Activated B cell treated with CpG ODN at 0.5 μM for 24 hours (primary cell): ENCODE measurements at regions not wholly inside any gene's neighbourhood (a gene's known extent, or its start where the extent isn't known, plus 50 kb on each side); places are given as distances from the start of the nearest gene placed in this dataset.

Experiments
- ATAC-seq: fragments of 200-7000 bp; cut with Tn5 transposase; one replicate; pipeline ENCODE4 v1.10.0; 2021; ENCODE audit warnings: low read depth, mild to moderate bottlenecking, moderate library complexity
- CTCF ChIA-PET: fragments of 350-600 bp; sonication (Branson Sonifier 250); formaldehyde crosslinking; loops from one replicate; lab custom pipeline; 2021; ENCODE audit warnings: antibody characterized with exemption; lab: Charles Lee
- POLR2A ChIA-PET: fragments of 350-600 bp; sonication (Branson Sonifier 250); formaldehyde crosslinking; loops from one replicate; lab custom pipeline; 2021; ENCODE audit warnings: antibody characterized with exemption; lab: Charles Lee
- DNase-seq: peaks from one replicate; pipeline ENCODE4 v3.0.0; 2022
- H3K27ac Mint-ChIP-seq: one replicate; pipeline ENCODE4 v1.8.0; 2020; ENCODE audit warnings: mixed read lengths
- H3K27me3 Mint-ChIP-seq: one replicate; pipeline ENCODE4 v1.8.0; 2021; ENCODE audit warnings: mixed read lengths
- H3K36me3 Mint-ChIP-seq: one replicate; pipeline ENCODE4 v1.8.0; 2021; ENCODE audit warnings: low read depth, mixed read lengths
- H3K4me1 Mint-ChIP-seq: one replicate; pipeline ENCODE4 v1.8.0; 2021; ENCODE audit warnings: mixed read lengths
- H3K4me3 Mint-ChIP-seq: one replicate; pipeline ENCODE4 v1.8.0; 2020; ENCODE audit warnings: mild to moderate bottlenecking, mixed read lengths
- H3K9me3 Mint-ChIP-seq: one replicate; pipeline ENCODE4 v1.8.0; 2020; ENCODE audit warnings: mixed read lengths
- CTCF ChIP-seq: fragments of 200-600 bp; IDR thresholded peaks from one replicate; pipeline ENCODE4 v1.8.0; 2022; ENCODE audit warnings: antibody characterized with exemption, mild to moderate bottlenecking
- intact Hi-C: fragments of 100-400 bp; cut with micrococcal nuclease; formaldehyde crosslinking; loops from one replicate; pipeline ENCODE4 v1.15.1; 2024

- Mint-ChIP-seq H3K4me1 (no peaks in the 10 kb centered on the region), H3K4me3 (no peak overlapping the region), H3K27ac (no peak overlapping the region), H3K27me3 (no peaks in the 10 kb centered on the region), H3K36me3 (no peaks in the 10 kb centered on the region), H3K9me3 (no peaks in the 10 kb centered on the region)
- TF ChIP-seq CTCF, result no peak
- ATAC-seq (no peak), DNase-seq (no peak)
- ChIA-PET CTCF (no interaction called here), POLR2A (no interaction called here)
- intact Hi-C loops, result no loop called here
Observed at GRCh38 chr15:87631093-87631492, 625.4 kb downstream of the NTRK3 start.

GRCh38 chr15:87628311-87628710, 628.2 kb downstream of the NTRK3 start:
- intact Hi-C loops, result no loop called here
- ATAC-seq (no peak), DNase-seq (no peak)
- Mint-ChIP-seq H3K4me1 (no peaks in the 10 kb centered on the region), H3K27me3 (no peaks in the 10 kb centered on the region), H3K27ac (no peak overlapping the region), H3K9me3 (peaks cover 5% of the 10 kb centered on the region), H3K36me3 (no peaks in the 10 kb centered on the region), H3K4me3 (no peak overlapping the region)
- POLR2A ChIA-PET, result no interaction called here
- TF ChIP-seq CTCF, result no peak
- CTCF ChIA-PET, result no interaction called here

GRCh38 chr15:87626860-87627259, 629.7 kb downstream of the NTRK3 start:
- Mint-ChIP-seq H3K9me3 (peaks cover 10% of the 10 kb centered on the region), H3K4me3 (no peak overlapping the region), H3K36me3 (no peaks in the 10 kb centered on the region), H3K4me1 (no peaks in the 10 kb centered on the region), H3K27ac (no peak overlapping the region), H3K27me3 (no peaks in the 10 kb centered on the region)
- ATAC-seq (no peak), DNase-seq (no peak)
- ChIA-PET POLR2A (no interaction called here), CTCF (no interaction called here)
- TF ChIP-seq CTCF, result no peak
- intact Hi-C loops, result no loop called here

- no peak for TF ChIP-seq CTCF
- H3K4me3 Mint-ChIP-seq, result no peak overlapping the region
- H3K4me1 Mint-ChIP-seq, result no peaks in the 10 kb centered on the region
- DNase-seq (no peak), ATAC-seq (no peak)
- CTCF ChIA-PET, result no interaction called here
- POLR2A ChIA-PET, result no interaction called here
- peaks cover 11% of the 10 kb centered on the region for H3K9me3 Mint-ChIP-seq
- H3K36me3 Mint-ChIP-seq, result no peaks in the 10 kb centered on the region
- no peak overlapping the region for H3K27ac Mint-ChIP-seq
- H3K27me3 Mint-ChIP-seq, result no peaks in the 10 kb centered on the region
- intact Hi-C loops, result no loop called here
Observed at GRCh38 chr15:87623832-87624231, 632.7 kb downstream of the NTRK3 start.

- no peak overlapping the region for H3K4me3 Mint-ChIP-seq
- no peaks in the 10 kb centered on the region for H3K36me3 Mint-ChIP-seq
- no peak for TF ChIP-seq CTCF
- CTCF ChIA-PET, result no interaction called here
- DNase-seq (no peak), ATAC-seq (no peak)
- H3K27me3 Mint-ChIP-seq, result no peaks in the 10 kb centered on the region
- intact Hi-C loops, result no loop called here
- no peak overlapping the region for H3K27ac Mint-ChIP-seq
- H3K9me3 Mint-ChIP-seq, result peaks cover 12% of the 10 kb centered on the region
- H3K4me1 Mint-ChIP-seq, result no peaks in the 10 kb centered on the region
- POLR2A ChIA-PET, result no interaction called here
Observed at GRCh38 chr15:87620393-87620792, 636.1 kb downstream of the NTRK3 start.
